MM.1S (cell line): ENCODE measurements at regions not wholly inside any gene's neighbourhood (a gene's known extent, or its start where the extent isn't known, plus 50 kb on each side); places are given as distances from the start of the nearest gene placed in this dataset.

Experiments
- CTCF ChIP-seq: fragments of 300-600 bp; sonication (generic); IDR thresholded peaks from 2 replicates; pipeline ENCODE4 v1.5.1; 2016; ENCODE audit warnings: antibody characterized with exemption, low read length, mixed read lengths
- EZH2 ChIP-seq: fragments of 300-600 bp; sonication (generic); optimal IDR thresholded peaks from 2 replicates; pipeline ENCODE3; 2017; ENCODE audit warnings: low read depth, mild to moderate bottlenecking, antibody characterized with exemption, low read length, mixed read lengths
- EZH2phosphoT487 ChIP-seq: fragments of 300-600 bp; sonication (generic); IDR thresholded peaks from 2 replicates; pipeline ENCODE4 v1.6.1; 2018; ENCODE audit warnings: antibody characterized with exemption, low read length

GRCh38 chr1:38238294-38238693 lies 191.7 kb upstream of the POU3F1 start:
- TF ChIP-seq CTCF (no peak), EZH2 (no peak), EZH2phosphoT487 (no peak)
